ENCODE measurements at regions not wholly inside any gene's neighbourhood (a gene's known extent, or its start where the extent isn't known, plus 50 kb on each side); places are given as distances from the start of the nearest gene placed in this dataset.

DNA sequence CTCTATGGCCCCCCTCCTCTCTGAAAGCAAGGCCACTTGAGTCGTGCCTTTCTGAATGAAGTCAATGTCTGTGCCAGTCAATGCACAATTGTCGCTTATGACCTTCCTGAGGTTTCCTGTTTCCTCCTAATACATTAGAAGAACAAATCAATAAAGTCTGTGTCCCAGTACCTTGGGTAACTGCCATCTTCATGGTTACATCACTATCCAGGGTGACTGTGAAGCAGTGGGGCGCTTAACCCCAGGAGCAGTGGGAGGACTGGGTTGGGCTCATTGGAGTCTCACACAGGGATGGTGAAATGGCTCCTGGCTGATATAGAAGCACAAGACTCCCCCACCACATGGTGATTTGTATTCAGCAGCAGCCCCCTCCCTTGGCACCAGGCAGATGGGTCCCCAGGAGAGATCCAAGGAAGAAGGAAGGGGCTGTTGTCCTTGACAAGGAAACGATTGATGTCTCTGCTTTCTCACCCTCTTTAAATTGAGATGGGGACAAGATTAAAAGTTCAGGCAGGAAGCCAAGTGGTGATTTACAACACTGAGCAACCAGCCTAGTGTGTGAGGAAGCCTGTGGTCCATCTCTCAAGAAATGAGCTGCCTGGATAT is 261.9 kb upstream of the ZNF462 start:
- no peak for DNase-seq (ENCODE audit: low read depth)

- no peak for DNase-seq (ENCODE audit: low read depth)
Measured at GRCh38 chr9:106602344-106602743, 260.6 kb upstream of the ZNF462 start.

- DNase-seq (ENCODE audit: low read depth) = no peak
Measured at GRCh38 chr9:106613250-106613737, 249.7 kb upstream of the ZNF462 start.

GRCh38 chr9:106615118-106615889 is 247.7 kb upstream of the ZNF462 start:
- no peak for DNase-seq (ENCODE audit: low read depth)

DNA sequence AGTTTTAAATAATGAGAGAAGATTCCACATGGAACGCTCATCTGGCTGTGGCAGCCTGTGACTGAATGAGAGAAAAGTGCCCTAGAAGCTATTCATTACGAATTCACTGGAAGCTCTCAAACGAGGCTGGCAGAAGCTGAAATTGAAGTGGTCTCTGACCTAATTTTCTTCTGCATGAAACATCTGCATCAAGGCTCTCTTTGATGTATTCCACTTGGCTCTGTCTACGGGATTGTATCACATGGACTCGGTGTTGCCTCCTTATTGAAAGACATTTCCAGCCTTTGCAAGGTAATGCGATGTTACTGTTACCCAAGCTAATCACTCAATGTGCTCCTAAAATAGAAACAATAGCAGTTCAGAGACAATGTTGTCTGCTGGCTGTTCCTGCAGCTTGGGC is 246.9 kb upstream of the ZNF462 start:
- no peak for DNase-seq (ENCODE audit: low read depth)

DNA sequence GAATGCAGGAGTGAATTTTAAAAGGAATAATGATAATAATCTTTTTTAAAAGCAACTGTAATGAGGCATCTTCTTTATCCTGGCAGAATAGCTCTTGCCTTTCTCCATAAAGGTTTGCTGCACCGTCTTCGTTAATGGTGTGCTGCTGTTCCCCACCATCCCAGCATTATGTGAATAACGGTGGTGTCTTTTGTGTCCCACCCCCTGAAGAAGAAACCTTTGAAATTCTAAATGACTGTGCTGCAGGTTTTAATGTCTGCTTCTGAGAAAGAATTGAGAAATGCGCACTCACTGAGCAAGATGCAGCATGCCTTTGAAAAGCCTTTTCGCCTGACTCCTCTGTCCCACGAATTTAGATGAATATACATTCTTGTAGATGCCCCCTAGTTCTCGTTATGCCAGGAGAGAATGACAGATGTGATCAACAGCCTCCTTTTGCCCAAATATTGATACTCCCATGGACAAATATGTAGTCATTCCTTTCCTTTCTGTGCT is 246.1 kb upstream of the ZNF462 start:
- no peak for DNase-seq (ENCODE audit: low read depth)

DNA sequence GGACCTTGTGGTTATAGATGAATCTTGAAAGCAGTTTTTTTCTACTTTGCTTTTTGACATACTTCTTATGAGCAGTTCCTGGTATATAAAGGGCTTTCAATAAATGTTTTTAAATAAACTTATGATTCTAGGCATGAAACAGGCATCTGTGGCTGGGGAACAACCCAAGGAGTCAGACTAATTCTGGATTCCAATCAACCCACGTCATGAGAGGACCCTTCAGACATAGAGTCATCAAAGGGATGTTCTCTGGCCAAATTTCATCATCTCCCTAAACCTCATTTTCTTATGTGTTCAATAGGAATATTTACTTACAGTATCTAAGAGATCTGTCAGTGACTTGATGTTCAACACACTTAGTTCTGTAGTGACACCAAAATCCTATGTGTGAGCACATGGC is 243.8 kb upstream of the ZNF462 start:
- peak; percentile 23 for DNase-seq (ENCODE audit: low read depth)

- DNase-seq (ENCODE audit: low read depth) = no peak
Measured at GRCh38 chr9:106620081-106620480, 242.9 kb upstream of the ZNF462 start.

- DNase-seq (ENCODE audit: low read depth) = no peak
Measured at GRCh38 chr9:106620866-106621265, 242.1 kb upstream of the ZNF462 start.

DNA sequence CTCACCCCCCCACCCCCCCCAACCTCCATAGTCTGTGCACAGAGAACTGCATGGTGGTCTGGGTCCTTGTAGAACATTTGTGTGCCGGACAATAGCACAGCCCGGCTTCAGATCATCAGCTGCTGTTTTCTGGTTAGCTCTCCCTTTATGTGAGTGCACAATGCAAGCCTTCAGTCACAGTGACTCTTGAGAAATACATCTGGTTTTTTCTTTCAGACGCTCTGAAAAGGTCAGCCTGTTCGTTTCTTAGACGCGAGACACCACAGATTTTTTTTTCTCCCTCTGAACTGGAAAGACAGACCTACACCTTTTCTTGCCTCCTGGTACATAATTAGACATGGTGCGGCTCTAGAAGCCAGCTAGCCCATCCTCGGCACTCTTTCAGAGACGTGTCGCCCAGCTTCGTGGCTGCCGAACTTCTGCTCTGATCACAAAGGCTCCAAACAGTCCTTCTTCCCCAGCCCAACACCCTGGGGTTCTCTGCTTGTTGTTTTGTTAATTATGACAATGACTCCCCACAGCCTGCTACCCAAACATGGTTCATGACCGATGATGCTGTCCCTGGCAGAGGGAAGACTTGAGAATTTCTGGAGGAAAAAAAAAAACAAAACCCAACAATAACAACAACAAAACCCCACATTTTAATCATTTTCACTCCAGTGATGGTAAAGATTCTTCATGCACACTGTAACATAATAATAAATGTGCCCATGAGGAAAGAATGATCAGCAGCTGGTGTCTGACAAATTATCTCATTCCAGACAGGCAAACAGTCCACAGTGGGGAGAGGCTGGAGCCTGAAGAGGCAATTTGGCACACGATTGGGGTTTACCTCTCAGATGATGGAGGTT is 241.4 kb upstream of the ZNF462 start:
- DNase-seq (ENCODE audit: low read depth) = peak; percentile 54

GRCh38 chr9:106622164-106622487 is 240.8 kb upstream of the ZNF462 start:
- no peak for DNase-seq (ENCODE audit: low read depth)

DNA sequence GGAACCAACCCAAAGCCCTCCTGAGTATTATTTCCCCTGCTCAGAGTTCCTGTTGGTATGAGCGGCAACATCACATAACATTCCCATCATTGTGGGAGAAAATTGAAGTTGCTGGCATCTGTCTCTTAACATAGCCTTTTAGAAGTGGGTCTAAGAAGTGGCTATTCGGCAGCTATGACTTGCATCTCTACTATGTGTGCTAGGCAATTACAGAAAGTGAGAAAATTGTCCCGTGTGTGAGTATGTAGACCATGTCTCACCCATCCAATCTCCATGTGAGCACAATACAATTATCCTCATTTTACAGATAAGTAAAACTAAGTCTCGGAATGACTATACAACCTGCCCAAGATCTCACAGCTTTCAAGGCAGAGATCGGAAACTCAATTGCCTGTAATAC is 239.4 kb upstream of the ZNF462 start:
- no peak for DNase-seq (ENCODE audit: low read depth)

DNA sequence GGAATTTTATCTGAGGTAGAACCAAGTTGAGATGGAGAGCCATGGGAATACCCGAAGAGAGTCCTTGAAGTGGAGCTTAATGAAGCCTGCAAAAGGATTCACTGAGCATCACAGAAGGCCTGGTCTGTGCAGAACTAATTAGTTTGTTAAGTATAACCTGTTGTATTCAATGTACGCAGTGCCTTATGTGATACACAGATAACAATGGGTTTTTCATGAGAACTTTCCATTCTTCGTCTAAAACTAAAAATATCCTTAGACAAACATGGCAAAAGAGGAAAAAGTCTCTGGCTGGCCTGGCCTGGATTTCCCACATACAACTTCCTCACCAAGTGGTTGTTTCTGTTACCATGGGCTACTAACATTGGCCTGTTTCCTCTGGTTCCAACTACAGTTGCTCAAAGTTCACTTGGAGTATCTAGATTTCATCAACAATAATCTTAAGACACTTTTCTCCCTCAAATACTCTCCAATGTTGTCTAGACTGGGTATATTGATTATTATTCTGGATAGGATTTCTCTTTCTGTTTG is 237.6 kb upstream of the ZNF462 start:
- DNase-seq (ENCODE audit: low read depth) = no peak

GRCh38 chr9:106626936-106627335 is 236.0 kb upstream of the ZNF462 start:
- DNase-seq (ENCODE audit: low read depth) = no peak

GRCh38 chr9:106632621-106633020 is 230.3 kb upstream of the ZNF462 start:
- DNase-seq (ENCODE audit: low read depth) = no peak

DNA sequence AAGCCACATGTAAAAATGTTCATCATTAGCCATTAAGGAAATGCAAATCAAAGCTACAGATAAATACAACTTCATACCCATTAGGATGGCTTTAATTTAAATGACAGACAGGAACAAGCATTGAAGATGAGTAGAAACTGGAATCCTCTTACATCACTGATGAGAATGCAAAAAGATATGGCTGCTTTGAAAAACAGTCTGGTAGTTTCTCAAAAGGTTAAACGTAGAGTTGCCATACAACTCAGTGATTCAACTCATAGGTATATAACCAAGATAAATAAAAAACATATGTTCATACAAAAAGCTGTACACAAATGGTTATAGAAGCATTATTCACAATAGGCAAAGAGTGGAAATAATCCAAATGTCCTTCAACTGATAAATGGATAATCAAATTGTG is 228.8 kb upstream of the ZNF462 start:
- no peak for DNase-seq (ENCODE audit: low read depth)

GRCh38 chr9:106634641-106635040 is 228.3 kb upstream of the ZNF462 start:
- DNase-seq (ENCODE audit: low read depth) = no peak

- DNase-seq (ENCODE audit: low read depth) = no peak
Measured at GRCh38 chr9:106637486-106637885, 225.5 kb upstream of the ZNF462 start.

DNA sequence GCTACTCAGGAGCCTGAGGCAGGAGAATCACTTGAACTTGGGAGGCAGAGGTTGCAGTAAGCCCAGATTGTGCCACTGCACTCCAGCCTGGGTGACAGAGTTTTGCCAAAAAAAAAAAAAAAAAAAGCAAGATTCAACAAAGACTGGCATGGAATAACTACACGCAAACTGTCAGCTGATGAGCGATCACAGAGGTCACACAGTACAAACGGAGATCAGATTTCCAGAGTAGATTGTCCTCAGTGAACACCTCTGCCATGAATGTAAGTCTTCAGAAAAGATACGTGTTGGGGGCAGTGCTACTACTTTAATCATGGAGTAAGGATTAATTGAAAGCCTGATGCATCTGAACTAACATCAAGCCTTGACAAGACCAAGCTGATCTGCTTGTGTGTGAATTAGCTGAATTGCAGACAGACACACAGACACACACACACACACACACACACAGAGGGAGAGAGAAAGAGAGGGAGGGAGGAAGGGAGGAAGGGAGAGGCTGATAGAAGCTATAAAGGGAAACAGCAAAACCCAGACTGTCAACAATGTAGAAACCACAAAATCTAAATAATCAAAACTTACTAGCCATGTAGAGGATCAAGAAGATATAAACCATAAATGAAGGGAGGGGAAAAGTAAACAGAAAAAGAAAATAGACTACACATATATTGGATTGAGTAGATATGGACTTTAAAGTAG is 222.9 kb upstream of the ZNF462 start:
- peak; percentile 24 for DNase-seq (ENCODE audit: low read depth)

DNA sequence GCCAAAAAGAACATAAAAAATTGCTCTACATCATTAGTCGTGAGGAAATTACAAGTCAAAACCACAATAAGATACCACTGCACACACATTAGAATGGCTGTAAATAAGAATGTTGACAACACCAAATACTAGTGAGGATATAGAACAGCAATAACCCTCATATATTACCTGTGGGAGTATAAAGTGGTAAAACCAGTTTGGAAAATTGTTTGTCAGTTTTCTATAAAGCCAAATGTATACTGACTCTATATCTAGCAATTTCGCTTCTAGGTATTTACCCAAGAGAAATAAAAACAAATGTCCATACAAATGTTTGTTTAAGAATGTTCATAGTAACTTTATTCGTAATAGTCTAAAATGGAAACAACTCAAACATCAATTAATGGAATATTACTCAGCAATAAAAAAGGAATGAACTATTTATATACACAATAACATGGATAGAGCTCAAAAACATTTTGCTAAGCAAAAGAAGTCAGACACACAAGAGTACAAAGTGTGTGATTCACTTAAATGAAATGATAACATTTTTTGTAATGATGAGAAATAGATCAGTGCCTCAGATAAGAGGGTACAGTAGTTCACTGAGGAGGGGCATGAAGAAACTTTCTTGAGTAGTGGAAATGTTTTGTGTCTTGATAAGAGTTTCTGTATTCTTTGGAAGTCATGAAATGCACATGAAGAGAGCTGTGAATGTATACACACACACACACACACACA is 219.6 kb upstream of the ZNF462 start:
- no peak for DNase-seq (ENCODE audit: low read depth)

- DNase-seq (ENCODE audit: low read depth) = no peak
Measured at GRCh38 chr9:106644661-106645060, 218.3 kb upstream of the ZNF462 start.

All from RPMI7951 (cell line).